Colonic mucosa (tissue), 4 donors: ENCODE measurements at regions not wholly inside any gene's neighbourhood (a gene's known extent, or its start where the extent isn't known, plus 50 kb on each side); places are given as distances from the start of the nearest gene placed in this dataset.
"Not testable (repeated sequence)": the region's sequence is repeated elsewhere in the genome, so short reads cannot be mapped to it uniquely, and the experiment has no call there.

Experiments
- DNase-seq: peaks from one replicate; pipeline ENCODE4 v3.0.0-alpha.2; 2020
- H3K27ac ChIP-seq: fragments of 200-600 bp; one replicate; pipeline ENCODE4 v1.8.0; 2021
- H3K27me3 ChIP-seq: fragments of 200-600 bp; one replicate; pipeline ENCODE4 v1.8.0; 2021
- H3K36me3 ChIP-seq: fragments of 200-600 bp; one replicate; pipeline ENCODE4 v1.8.0; 2021
- H3K4me1 ChIP-seq: fragments of 200-600 bp; one replicate; pipeline ENCODE4 v1.8.0; 2021; ENCODE audit warnings: mild to moderate bottlenecking
- H3K4me3 ChIP-seq: fragments of 200-600 bp; one replicate; pipeline ENCODE4 v1.8.0; 2021
- H3K9ac ChIP-seq, 2 donors: one replicate each; pipeline ENCODE4 v1.7.0; 2013; ENCODE audit warnings: control low read depth in 2 of 2, low read depth in 2 of 2, low read length in 2 of 2
- H3K9me3 ChIP-seq: fragments of 200-600 bp; one replicate; pipeline ENCODE4 v1.8.0; 2021
- intact Hi-C: fragments of 100-400 bp; cut with DNase I; formaldehyde crosslinking; loops from one replicate; pipeline ENCODE4 v1.14.1; 2022
- TF ChIP-seq, protein P1 (sequence below): fragments of 200-600 bp; IDR thresholded peaks from one replicate; pipeline ENCODE4 v1.8.0; 2022; ENCODE audit warnings: antibody characterized with exemption, mild to moderate bottlenecking
- donor health status: healthy.
- donor health status: DM: no; HTN: no; CAD: no.
- donor health status: DM: no; HTN: no; CAD: no.

DNA sequence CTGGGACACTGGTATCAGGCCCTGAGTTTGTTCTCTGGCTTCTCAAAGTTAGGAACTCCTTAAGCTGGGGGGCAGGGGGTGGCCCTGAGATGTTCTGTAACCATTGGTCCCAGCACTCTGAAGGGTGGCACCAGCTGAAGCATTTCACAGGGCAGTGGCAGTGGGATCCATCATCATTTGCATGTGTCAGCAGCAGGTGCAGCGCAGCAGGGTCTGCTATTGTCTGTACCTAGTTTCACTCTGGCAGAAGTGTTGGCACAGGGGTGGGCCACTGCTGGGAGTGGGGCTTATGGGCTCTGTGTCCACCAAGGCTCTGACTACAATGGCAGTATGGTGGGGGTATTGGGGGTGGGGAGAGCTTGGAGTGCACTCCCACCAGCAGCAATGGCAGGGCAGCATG, 460.4 kb upstream of the ZNF804A start:
- no peaks in the 10 kb centered on the region for H3K9me3 ChIP-seq
- TF ChIP-seq, protein P1, sequence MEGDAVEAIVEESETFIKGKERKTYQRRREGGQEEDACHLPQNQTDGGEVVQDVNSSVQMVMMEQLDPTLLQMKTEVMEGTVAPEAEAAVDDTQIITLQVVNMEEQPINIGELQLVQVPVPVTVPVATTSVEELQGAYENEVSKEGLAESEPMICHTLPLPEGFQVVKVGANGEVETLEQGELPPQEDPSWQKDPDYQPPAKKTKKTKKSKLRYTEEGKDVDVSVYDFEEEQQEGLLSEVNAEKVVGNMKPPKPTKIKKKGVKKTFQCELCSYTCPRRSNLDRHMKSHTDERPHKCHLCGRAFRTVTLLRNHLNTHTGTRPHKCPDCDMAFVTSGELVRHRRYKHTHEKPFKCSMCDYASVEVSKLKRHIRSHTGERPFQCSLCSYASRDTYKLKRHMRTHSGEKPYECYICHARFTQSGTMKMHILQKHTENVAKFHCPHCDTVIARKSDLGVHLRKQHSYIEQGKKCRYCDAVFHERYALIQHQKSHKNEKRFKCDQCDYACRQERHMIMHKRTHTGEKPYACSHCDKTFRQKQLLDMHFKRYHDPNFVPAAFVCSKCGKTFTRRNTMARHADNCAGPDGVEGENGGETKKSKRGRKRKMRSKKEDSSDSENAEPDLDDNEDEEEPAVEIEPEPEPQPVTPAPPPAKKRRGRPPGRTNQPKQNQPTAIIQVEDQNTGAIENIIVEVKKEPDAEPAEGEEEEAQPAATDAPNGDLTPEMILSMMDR: no peak
- H3K4me1 ChIP-seq: no peaks in the 10 kb centered on the region
- H3K36me3 ChIP-seq: no peaks in the 10 kb centered on the region
- no peak overlapping the region for H3K9ac ChIP-seq
- H3K27ac ChIP-seq: no peak overlapping the region
- H3K4me3 ChIP-seq: no peak overlapping the region
- H3K27me3 ChIP-seq: no peaks in the 10 kb centered on the region
- intact Hi-C loops: no loop called here
- DNase-seq: no peak

DNA sequence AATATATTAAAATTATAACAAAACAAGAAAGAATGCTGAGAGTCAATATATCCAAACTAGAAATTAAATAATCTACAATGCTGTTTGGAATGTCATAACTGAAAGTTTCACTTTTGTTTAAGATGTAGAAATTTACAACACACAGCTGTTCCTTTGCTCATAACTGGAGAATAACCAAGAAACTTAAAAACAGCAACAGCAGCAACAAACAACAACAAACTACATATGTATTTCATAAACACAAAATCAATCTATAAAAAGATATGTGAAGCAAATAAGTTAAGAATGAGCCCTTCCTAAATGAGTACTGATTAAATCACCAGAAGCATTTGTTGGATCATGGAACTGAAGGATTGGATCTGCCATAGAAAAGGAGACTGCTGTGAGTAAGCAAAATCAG, 456.5 kb upstream of the ZNF804A start:
- Histone ChIP-seq H3K4me3 (no peak overlapping the region), H3K27me3 (no peaks in the 10 kb centered on the region), H3K9ac (no peak overlapping the region), H3K9me3 (no peaks in the 10 kb centered on the region), H3K27ac (no peak overlapping the region), H3K4me1 (no peaks in the 10 kb centered on the region), H3K36me3 (no peaks in the 10 kb centered on the region)
- DNase-seq: no peak
- TF ChIP-seq, protein P1: no peak
- intact Hi-C loops: no loop called here

DNA sequence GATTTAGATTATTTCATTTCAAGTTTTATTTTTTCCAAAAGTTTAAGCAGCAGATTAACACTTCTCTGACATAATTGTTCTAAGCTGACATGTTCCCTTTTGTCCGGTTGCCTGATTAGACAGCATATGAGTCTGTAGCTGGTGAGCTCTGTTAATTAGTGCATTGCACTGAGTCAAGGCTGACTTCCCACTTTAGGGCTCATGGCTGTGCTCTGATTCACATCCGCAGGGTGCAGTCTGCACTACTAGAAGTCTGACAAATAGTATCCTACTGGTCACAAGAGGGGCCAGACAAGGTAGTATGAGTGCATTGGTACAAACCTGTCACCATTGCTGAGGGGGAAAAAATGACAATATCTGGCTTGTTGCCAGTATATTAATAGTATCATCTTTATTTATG, 443.9 kb upstream of the ZNF804A start:
- intact Hi-C loops: no loop called here
- Histone ChIP-seq H3K4me3 (no peak overlapping the region), H3K9me3 (no peaks in the 10 kb centered on the region), H3K4me1 (no peaks in the 10 kb centered on the region), H3K9ac (no peak overlapping the region), H3K27ac (no peak overlapping the region), H3K36me3 (no peaks in the 10 kb centered on the region), H3K27me3 (no peaks in the 10 kb centered on the region)
- no peak for DNase-seq
- TF ChIP-seq, protein P1: no peak

DNA sequence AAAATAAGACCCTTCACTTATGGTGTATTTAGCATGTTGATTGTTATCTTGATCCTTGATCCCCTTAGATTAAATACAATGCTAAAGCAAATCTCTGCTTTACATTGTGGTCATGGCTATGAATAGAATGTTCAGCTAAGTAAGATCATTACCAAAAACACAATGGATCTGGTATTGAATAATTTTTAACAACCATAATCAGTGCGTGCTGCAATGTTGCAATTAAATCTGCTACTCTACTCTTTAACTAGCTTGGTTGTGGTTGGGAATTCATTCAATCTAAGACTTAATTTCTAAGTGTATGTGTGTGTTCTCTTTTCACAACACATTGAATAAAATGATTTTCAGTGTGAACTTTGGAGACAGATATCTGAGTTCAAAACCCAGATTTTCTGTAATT, 442.5 kb upstream of the ZNF804A start:
- H3K27me3 ChIP-seq: no peaks in the 10 kb centered on the region
- H3K36me3 ChIP-seq: no peaks in the 10 kb centered on the region
- H3K9me3 ChIP-seq: no peaks in the 10 kb centered on the region
- H3K4me3 ChIP-seq: no peak overlapping the region
- no peak overlapping the region for H3K9ac ChIP-seq
- H3K4me1 ChIP-seq: no peaks in the 10 kb centered on the region
- TF ChIP-seq, protein P1: no peak
- intact Hi-C loops: no loop called here
- no peak for DNase-seq
- no peak overlapping the region for H3K27ac ChIP-seq

DNA sequence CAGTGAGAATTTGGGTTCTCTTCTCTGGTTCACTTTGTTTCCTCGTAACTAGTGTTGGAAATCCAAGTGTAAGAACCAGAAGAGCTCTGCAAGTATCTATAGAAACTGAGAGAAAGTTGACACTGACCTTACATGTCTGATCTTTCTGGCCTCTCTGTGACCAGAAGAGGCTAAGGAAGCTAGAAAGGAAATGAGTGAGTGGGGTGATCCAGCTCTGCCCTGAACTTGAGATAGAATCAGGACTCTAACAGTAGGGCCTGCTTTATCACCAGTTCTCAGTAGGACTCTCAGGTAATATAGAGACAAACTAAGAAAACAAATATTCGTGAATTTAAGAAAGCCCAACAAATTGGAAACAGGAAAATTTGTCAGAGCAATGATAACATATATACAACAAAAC, 441.2 kb upstream of the ZNF804A start:
- H3K4me3 ChIP-seq: no peak overlapping the region
- H3K36me3 ChIP-seq: no peaks in the 10 kb centered on the region
- DNase-seq: no peak
- intact Hi-C loops: no loop called here
- no peaks in the 10 kb centered on the region for H3K4me1 ChIP-seq
- H3K27me3 ChIP-seq: no peaks in the 10 kb centered on the region
- H3K9me3 ChIP-seq: no peaks in the 10 kb centered on the region
- TF ChIP-seq, protein P1: no peak
- H3K27ac ChIP-seq: no peak overlapping the region
- no peak overlapping the region for H3K9ac ChIP-seq

DNA sequence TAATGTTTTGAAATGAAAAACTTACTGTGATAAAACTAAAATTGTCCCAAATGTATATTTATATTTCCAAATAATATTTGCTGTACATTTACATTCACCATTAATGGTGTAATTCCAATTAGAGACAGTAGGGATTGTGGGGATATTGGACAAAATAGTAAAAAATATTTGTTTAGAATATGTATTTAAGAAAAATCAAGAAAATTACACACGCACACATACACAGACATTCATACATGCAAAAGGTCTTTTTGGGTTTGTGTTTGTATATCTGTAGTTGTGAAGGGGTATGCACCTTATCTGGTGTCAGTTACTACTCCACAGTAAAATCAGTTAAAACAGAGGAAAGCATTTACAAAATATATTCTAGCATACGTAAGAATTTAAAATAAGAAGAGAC, 435.9 kb upstream of the ZNF804A start:
- Histone ChIP-seq H3K4me1 (no peaks in the 10 kb centered on the region), H3K36me3 (no peaks in the 10 kb centered on the region), H3K4me3 (no peak overlapping the region), H3K27me3 (no peaks in the 10 kb centered on the region), H3K27ac (no peak overlapping the region), H3K9me3 (no peaks in the 10 kb centered on the region), H3K9ac (no peak overlapping the region)
- TF ChIP-seq, protein P1: no peak
- intact Hi-C loops: no loop called here
- DNase-seq: no peak

DNA sequence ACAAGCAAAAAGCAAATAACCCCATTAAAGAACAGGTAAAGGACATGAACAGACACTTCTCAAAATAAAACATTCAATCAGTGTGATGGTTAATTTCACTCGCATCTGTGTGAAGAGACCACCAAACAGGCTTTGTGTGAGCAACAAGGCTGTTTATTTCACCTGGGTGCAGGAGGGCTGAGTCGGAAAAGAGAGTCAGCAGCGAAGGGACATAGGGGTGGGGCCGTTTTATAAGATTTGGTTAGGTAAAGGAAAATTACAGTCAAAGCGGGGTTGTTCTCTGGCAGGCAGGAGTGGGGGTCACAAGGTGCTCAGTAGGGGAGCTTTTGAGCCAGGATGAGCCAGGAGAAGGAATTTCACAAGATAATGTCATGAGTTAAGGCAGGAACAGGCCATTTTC, 429.5 kb upstream of the ZNF804A start:
- H3K27ac ChIP-seq, H3K4me3 ChIP-seq, H3K9me3 ChIP-seq, H3K4me1 ChIP-seq, intact Hi-C loops, H3K9ac ChIP-seq, H3K36me3 ChIP-seq, DNase-seq, H3K27me3 ChIP-seq: not testable (repeated sequence)
